Brain microvascular endothelial cell (primary cell): ENCODE measurements at regions not wholly inside any gene's neighbourhood (a gene's known extent, or its start where the extent isn't known, plus 50 kb on each side); places are given as distances from the start of the nearest gene placed in this dataset.

Source experiments
- DNase-seq: peaks from one replicate; pipeline ENCODE4 v3.0.0-alpha.2; 2020
- H3K27ac ChIP-seq: fragments of 250-450 bp; sonication (Bioruptor Pico); 2 replicates; pipeline ENCODE4 v1.5.1; 2020; ENCODE audit warnings: mild to moderate bottlenecking, moderate library complexity
- H3K27me3 ChIP-seq: fragments of 250-450 bp; sonication (Bioruptor Pico); replicated peaks from 2 replicates; pipeline ENCODE4 v1.5.1; 2020; ENCODE audit warnings: mild to moderate bottlenecking
- H3K36me3 ChIP-seq: fragments of 250-450 bp; sonication (Bioruptor Pico); replicated peaks from 2 replicates; pipeline ENCODE4 v1.5.1; 2020; ENCODE audit warnings: mild to moderate bottlenecking
- H3K4me3 ChIP-seq: 2 replicates; pipeline ENCODE4 v1.5.1; 2011; ENCODE audit warnings: low read depth, mild to moderate bottlenecking, control low read depth, low read length, moderate library complexity
- CTCF ChIP-seq: IDR thresholded peaks from 2 replicates; pipeline ENCODE4 v1.5.1; 2011; ENCODE audit warnings: low read depth, mild to moderate bottlenecking, moderate library complexity, low read length, control low read depth, inconsistent platforms; ENCODE audit errors: missing control alignments
- in situ Hi-C: cut with HindIII; loops from 2 replicates; pipeline ENCODE4 v1.10.0; 2017; ENCODE audit warnings: low sequenced_read_pairs, low pct_ligation_motif_present

GRCh38 chr12:97005174-97005573, 98.1 kb downstream of the NEDD1 start:
- in situ Hi-C loops, result no loop called here
- Histone ChIP-seq H3K36me3 (no peaks in the 10 kb centered on the region), H3K27ac (no peak overlapping the region), H3K4me3 (no peak overlapping the region), H3K27me3 (no peaks in the 10 kb centered on the region)
- TF ChIP-seq CTCF, result no peak
- DNase-seq, result no peak

DNA sequence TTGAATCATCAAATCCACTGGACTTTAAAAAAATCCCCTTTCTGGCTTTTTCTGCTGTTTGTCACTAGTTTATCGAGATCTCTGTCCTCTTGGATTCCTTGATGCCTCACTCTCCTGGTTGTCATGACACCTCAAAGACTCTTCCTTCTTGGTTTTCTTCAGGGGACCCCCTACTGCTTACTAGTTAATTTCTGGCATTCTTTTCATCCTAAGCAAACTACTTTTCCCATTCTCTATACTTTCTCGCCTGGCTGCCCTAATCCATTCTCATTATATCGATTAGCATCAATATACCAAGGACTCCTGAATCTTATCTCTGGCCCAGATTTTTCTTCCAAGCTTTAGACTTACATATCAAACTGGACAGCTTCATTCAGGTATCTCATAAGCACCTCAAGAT, 98.6 kb downstream of the NEDD1 start:
- Histone ChIP-seq H3K4me3 (no peak overlapping the region), H3K27me3 (no peaks in the 10 kb centered on the region), H3K27ac (no peak overlapping the region), H3K36me3 (no peaks in the 10 kb centered on the region)
- in situ Hi-C loops, result no loop called here
- no peak for TF ChIP-seq CTCF
- DNase-seq, result no peak

GRCh38 chr12:97006585-97006984, 99.5 kb downstream of the NEDD1 start:
- H3K27me3 ChIP-seq, result no peaks in the 10 kb centered on the region
- in situ Hi-C loops, result no loop called here
- H3K27ac ChIP-seq, result no peak overlapping the region
- no peak overlapping the region for H3K4me3 ChIP-seq
- H3K36me3 ChIP-seq, result no peaks in the 10 kb centered on the region
- TF ChIP-seq CTCF, result no peak
- DNase-seq, result no peak

- DNase-seq, result no peak
- TF ChIP-seq CTCF, result no peak
- H3K36me3 ChIP-seq, result no peaks in the 10 kb centered on the region
- no peak overlapping the region for H3K27ac ChIP-seq
- in situ Hi-C loops, result no loop called here
- no peaks in the 10 kb centered on the region for H3K27me3 ChIP-seq
- no peak overlapping the region for H3K4me3 ChIP-seq
These were observed 109.1 kb downstream of the NEDD1 start for GRCh38 chr12:97016163-97016562.

DNA sequence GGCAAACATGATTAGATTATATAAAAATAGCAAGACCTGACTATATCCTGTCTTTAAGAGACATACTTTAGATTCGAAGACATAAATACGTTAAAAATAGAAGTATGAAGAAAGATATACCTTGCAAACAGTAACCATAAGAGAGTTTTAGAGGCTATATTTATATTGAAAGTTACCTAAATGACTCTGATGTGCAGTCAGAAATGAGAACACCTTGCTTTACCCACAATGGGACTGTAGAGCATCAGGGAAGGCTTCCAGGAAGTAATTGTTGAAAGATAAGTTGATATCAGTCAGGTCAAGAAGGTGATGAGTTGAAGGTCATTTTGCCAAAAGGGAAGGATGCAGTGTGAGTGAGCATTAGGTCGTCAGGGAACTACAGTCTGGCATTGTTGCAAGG, 110.2 kb downstream of the NEDD1 start:
- Histone ChIP-seq H3K27ac (no peak overlapping the region), H3K27me3 (no peaks in the 10 kb centered on the region), H3K4me3 (no peak overlapping the region), H3K36me3 (no peaks in the 10 kb centered on the region)
- no peak for TF ChIP-seq CTCF
- no peak for DNase-seq
- in situ Hi-C loops, result no loop called here

DNA sequence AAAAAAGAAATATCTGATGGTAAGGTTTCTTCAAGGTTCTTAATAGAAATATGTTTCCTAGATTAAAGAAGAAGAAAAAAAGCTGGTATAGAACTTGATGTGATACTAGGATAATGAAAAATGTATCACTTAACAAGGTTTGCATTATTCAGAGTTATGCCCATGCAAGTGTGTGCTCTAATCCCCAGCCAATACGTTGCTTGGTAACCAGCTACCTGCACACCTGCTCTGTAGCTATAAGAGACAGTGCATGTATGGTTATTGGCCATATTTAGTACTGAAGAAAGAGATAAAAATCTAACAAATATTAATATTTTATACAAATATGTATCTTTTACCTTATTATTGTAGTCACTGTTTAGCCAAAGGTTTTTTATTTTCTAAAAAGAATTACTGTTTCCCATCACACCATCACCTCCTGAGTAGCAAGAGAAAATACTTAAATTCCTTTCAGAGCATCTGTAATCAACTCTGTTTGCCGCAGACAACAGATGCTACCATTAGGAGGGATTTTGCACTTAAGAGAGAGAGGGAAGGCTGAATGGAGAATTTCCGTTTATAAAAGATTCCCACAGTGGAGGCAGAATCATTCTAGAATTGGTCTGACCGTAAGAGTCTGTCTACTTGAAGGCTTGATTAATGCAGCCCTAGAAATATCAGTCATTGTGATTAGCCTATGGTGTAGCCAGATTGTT, 115.6 kb downstream of the NEDD1 start:
- no peaks in the 10 kb centered on the region for H3K27me3 ChIP-seq
- DNase-seq, result no peak
- in situ Hi-C loops, result no loop called here
- no peak overlapping the region for H3K27ac ChIP-seq
- H3K4me3 ChIP-seq, result no peak overlapping the region
- H3K36me3 ChIP-seq, result no peaks in the 10 kb centered on the region
- no peak for TF ChIP-seq CTCF
